ENCODE measurements at regions not wholly inside any gene's neighbourhood (a gene's known extent, or its start where the extent isn't known, plus 50 kb on each side); places are given as distances from the start of the nearest gene placed in this dataset.

- no peak for TF ChIP-seq TARDBP (IDR thresholded peaks at IDR 0.05)
- no peak for TF ChIP-seq FOXM1 (IDR thresholded peaks at IDR 0.05; ENCODE audit: borderline replicate concordance)
- TF ChIP-seq ELF4 (IDR thresholded peaks at IDR 0.05): no peak
- no peak for TF ChIP-seq SP1 (IDR thresholded peaks at IDR 0.05)
- no peak for TF ChIP-seq BHLHE40 (IDR thresholded peaks at IDR 0.05; ENCODE audit: borderline replicate concordance)
- TF ChIP-seq HDGF (IDR thresholded peaks at IDR 0.05; ENCODE audit: borderline replicate concordance): no peak
- TF ChIP-seq CTBP1 (IDR thresholded peaks at IDR 0.05; ENCODE audit: borderline replicate concordance): no peak
- no peak for TF ChIP-seq SUZ12 (IDR thresholded peaks at IDR 0.05)
Observed at GRCh38 chr18:9043581-9043980, 58.9 kb upstream of the NDUFV2 start.
